ENCODE measurements at regions not wholly inside any gene's neighbourhood (a gene's known extent, or its start where the extent isn't known, plus 50 kb on each side); places are given as distances from the start of the nearest gene placed in this dataset.

DNA sequence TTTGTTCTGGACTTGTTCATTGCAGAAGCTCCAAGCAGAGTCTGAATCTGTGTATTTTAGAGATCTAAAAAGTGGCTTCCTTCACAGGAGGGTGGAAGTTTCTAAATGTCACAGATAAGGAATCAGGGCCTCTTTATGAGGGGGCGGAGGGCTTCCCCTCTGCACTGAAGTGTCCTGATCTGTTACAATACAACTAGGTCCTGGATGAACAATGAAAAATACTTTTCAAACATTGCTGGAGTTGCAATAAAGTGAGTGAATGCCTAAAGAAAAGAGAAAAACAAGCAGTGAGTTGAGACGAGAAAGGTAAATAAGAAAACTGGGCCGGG lies 179.3 kb upstream of the HDAC4 start:
- TF ChIP-seq POLR2A (IDR thresholded peaks at IDR 0.05) = no peak
- TF ChIP-seq, protein P1, sequence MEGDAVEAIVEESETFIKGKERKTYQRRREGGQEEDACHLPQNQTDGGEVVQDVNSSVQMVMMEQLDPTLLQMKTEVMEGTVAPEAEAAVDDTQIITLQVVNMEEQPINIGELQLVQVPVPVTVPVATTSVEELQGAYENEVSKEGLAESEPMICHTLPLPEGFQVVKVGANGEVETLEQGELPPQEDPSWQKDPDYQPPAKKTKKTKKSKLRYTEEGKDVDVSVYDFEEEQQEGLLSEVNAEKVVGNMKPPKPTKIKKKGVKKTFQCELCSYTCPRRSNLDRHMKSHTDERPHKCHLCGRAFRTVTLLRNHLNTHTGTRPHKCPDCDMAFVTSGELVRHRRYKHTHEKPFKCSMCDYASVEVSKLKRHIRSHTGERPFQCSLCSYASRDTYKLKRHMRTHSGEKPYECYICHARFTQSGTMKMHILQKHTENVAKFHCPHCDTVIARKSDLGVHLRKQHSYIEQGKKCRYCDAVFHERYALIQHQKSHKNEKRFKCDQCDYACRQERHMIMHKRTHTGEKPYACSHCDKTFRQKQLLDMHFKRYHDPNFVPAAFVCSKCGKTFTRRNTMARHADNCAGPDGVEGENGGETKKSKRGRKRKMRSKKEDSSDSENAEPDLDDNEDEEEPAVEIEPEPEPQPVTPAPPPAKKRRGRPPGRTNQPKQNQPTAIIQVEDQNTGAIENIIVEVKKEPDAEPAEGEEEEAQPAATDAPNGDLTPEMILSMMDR (IDR thresholded peaks at IDR 0.05) = no peak
